DND-41 (cell line): ENCODE measurements at regions not wholly inside any gene's neighbourhood (a gene's known extent, or its start where the extent isn't known, plus 50 kb on each side); places are given as distances from the start of the nearest gene placed in this dataset.

ENCODE experiments used
- ATAC-seq: fragments of 200-7000 bp; cut with Tn5 transposase; 3 replicates; pipeline ENCODE4 v1.9.1; 2021; ENCODE audit warnings: low read depth; ENCODE audit not compliant: insufficient read depth
- DNase-seq: peaks from one replicate; pipeline ENCODE4 v3.0.0-alpha.2; 2020
- H2AFZ ChIP-seq: 2 replicates; pipeline ENCODE4 v1.6.0; 2012; ENCODE audit warnings: low read depth, low read length
- H3K27ac ChIP-seq: 2 replicates; pipeline ENCODE4 v1.5.1; 2012; ENCODE audit warnings: low read length, inconsistent platforms
- H3K27me3 ChIP-seq: fragments of 200-600 bp; sonication (generic); 2 replicates; pipeline ENCODE4 v1.6.0; 2012; ENCODE audit warnings: low read length, mild to moderate bottlenecking, inconsistent platforms; ENCODE audit not compliant: insufficient read depth, poor library complexity
- H3K36me3 ChIP-seq: 2 replicates; pipeline ENCODE4 v1.5.1; 2012; ENCODE audit warnings: low read length, inconsistent platforms; ENCODE audit not compliant: insufficient read depth
- H3K4me1 ChIP-seq: 2 replicates; pipeline ENCODE4 v1.5.1; 2012; ENCODE audit warnings: mild to moderate bottlenecking, low read length; ENCODE audit not compliant: insufficient read depth
- H3K4me2 ChIP-seq: 2 replicates; pipeline ENCODE4 v1.6.0; 2012; ENCODE audit warnings: mild to moderate bottlenecking, moderate library complexity, low read length, inconsistent platforms; ENCODE audit not compliant: insufficient read depth
- H3K4me3 ChIP-seq, 2 experiments: fragments of 200-600 bp in 1 of 2; shearing (Covaris generic) in 1 of 2; 2 replicates each; pipeline ENCODE4 v1.5.1; 2012 to 2016; ENCODE audit warnings: inconsistent platforms in 2 of 2, low read length in 2 of 2, mild to moderate bottlenecking in 2 of 2, low read depth in 1 of 2, moderate library complexity in 1 of 2
- H3K79me2 ChIP-seq: 2 replicates; pipeline ENCODE4 v1.6.0; 2012; ENCODE audit warnings: low read length, inconsistent platforms; ENCODE audit not compliant: insufficient read depth
- H3K9ac ChIP-seq: 2 replicates; pipeline ENCODE4 v1.6.0; 2012; ENCODE audit warnings: low read depth, mild to moderate bottlenecking, inconsistent platforms, low read length, moderate library complexity
- H3K9me3 ChIP-seq: 2 replicates; pipeline ENCODE4 v1.5.1; 2012; ENCODE audit warnings: low read length, moderate library complexity, mild to moderate bottlenecking, inconsistent platforms; ENCODE audit not compliant: insufficient read depth, severe bottlenecking
- H4K20me1 ChIP-seq: 2 replicates; pipeline ENCODE4 v1.6.0; 2012; ENCODE audit warnings: low read length; ENCODE audit not compliant: insufficient read depth
- EZH2 ChIP-seq: IDR thresholded peaks from 3 replicates; pipeline ENCODE4 v1.6.1; 2012; ENCODE audit warnings: borderline replicate concordance, low read depth, mild to moderate bottlenecking, moderate library complexity, low read length, inconsistent platforms; ENCODE audit not compliant: severe bottlenecking
- TF ChIP-seq, protein P1 (sequence below): IDR thresholded peaks from 2 replicates; pipeline ENCODE4 v1.5.1; 2012; ENCODE audit warnings: borderline replicate concordance, low read length, moderate library complexity, mild to moderate bottlenecking; ENCODE audit not compliant: poor library complexity, severe bottlenecking; ENCODE audit errors: extremely low read depth

DNA sequence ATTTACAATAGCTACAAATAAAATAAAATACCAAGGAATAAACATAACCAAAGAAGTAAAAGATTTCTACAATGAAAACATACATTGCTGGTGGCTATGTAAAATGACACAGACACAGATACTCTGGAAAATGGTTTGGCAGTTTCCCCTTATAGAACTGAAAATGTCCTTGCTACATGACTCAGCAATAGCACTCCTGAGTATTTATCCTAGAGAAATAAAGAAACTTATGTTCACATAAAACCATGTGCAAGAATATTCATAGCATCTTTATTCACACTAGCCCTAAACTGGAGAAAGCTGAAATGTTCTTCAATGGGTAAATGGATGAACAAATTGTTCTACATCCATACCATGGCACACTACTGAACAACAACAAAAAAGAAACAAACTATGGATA is 100.2 kb upstream of the RFC3 start:
- ATAC-seq (no peak), DNase-seq (no peak)
- Histone ChIP-seq H3K4me3 (no peak overlapping the region), H3K9ac (no peak overlapping the region), H4K20me1 (no peaks in the 10 kb centered on the region), H2AFZ (no peak overlapping the region), H3K79me2 (no peaks in the 10 kb centered on the region), H3K4me1 (no peaks in the 10 kb centered on the region), H3K27ac (no peak overlapping the region), H3K27me3 (no peaks in the 10 kb centered on the region), H3K9me3 (no peaks in the 10 kb centered on the region), H3K4me2 (no peak overlapping the region), H3K36me3 (no peaks in the 10 kb centered on the region)
- no peak for TF ChIP-seq EZH2
- TF ChIP-seq, protein P1, sequence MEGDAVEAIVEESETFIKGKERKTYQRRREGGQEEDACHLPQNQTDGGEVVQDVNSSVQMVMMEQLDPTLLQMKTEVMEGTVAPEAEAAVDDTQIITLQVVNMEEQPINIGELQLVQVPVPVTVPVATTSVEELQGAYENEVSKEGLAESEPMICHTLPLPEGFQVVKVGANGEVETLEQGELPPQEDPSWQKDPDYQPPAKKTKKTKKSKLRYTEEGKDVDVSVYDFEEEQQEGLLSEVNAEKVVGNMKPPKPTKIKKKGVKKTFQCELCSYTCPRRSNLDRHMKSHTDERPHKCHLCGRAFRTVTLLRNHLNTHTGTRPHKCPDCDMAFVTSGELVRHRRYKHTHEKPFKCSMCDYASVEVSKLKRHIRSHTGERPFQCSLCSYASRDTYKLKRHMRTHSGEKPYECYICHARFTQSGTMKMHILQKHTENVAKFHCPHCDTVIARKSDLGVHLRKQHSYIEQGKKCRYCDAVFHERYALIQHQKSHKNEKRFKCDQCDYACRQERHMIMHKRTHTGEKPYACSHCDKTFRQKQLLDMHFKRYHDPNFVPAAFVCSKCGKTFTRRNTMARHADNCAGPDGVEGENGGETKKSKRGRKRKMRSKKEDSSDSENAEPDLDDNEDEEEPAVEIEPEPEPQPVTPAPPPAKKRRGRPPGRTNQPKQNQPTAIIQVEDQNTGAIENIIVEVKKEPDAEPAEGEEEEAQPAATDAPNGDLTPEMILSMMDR = no peak

DNA sequence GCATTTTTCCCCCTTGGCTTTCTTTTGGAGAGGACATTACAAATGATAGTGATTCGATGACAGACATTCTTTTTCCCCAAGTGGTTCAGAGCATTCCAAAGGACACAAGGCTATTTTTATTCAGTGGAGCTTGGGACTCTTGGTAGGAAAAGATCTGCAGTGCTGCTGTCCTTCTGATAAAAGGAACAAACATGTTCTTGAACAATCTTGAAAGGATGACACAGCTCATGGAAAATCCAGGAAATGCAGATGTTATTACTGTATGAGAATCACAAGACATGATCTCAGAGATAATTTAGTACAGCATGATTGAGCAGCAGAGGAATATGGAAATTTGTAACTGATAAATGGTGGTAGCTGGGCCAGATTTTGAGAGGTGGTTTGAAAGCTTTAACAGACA is 96.2 kb upstream of the RFC3 start:
- H3K79me2 ChIP-seq = no peaks in the 10 kb centered on the region
- ATAC-seq (no peak), DNase-seq (no peak)
- no peaks in the 10 kb centered on the region for H3K9me3 ChIP-seq
- H3K4me1 ChIP-seq = no peaks in the 10 kb centered on the region
- H3K4me3 ChIP-seq = no peak overlapping the region
- H3K9ac ChIP-seq = no peak overlapping the region
- no peaks in the 10 kb centered on the region for H4K20me1 ChIP-seq
- TF ChIP-seq, protein P1 = no peak
- TF ChIP-seq EZH2 = no peak
- H3K27me3 ChIP-seq = no peaks in the 10 kb centered on the region
- no peak overlapping the region for H2AFZ ChIP-seq
- H3K4me2 ChIP-seq = no peak overlapping the region
- H3K36me3 ChIP-seq = no peaks in the 10 kb centered on the region
- H3K27ac ChIP-seq = no peak overlapping the region

DNA sequence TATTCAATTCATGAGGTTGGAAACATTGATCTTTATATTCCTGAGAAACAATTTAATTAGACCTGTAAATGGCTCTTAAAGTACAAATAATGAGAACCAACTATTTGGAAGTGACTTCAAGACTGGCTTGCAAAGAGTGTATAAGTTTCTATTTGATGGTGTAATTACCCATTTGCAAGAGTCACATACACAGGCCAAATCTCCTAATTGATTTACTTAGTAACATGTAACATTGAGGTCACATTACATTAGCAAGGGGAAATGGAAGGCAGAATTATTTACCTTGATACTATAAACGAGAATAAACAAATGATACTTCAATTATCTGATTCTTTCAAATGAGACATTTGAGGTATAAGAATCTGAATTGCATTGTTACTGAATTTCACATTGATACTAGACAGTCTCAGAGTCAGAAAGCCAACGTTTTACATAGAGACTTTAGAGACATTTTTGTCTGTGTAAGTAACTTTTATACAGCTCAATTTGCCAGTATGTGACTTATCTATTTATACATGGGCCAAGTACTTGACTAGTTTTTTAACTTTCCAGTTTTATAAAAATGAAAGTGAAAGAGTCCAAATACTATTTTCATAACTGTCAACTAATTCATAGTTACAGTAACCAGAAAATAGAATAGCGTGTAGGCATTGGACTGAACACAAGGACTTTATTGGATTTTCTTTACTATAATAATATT is 95.6 kb upstream of the RFC3 start:
- no peaks in the 10 kb centered on the region for H3K4me1 ChIP-seq

More for the DNA sequence above, 95.6 kb upstream of the RFC3 start:
- no peaks in the 10 kb centered on the region for H3K27me3 ChIP-seq
- no peaks in the 10 kb centered on the region for H3K9me3 ChIP-seq
- H3K27ac ChIP-seq = no peak overlapping the region
- H3K4me2 ChIP-seq = no peak overlapping the region
- H2AFZ ChIP-seq = peak overlapping the region; percentile 13; the same call in 1 of the 2 replicates
- DNase-seq (no peak), ATAC-seq (0 out of 3 replicates have a peak, but pooled peaks have one; percentile 32)
- H3K4me3 ChIP-seq = no peak overlapping the region
- no peaks in the 10 kb centered on the region for H3K79me2 ChIP-seq
- H3K9ac ChIP-seq = no peak overlapping the region
- H4K20me1 ChIP-seq = no peaks in the 10 kb centered on the region
- TF ChIP-seq, protein P1 = no peak
- TF ChIP-seq EZH2 = no peak
- H3K36me3 ChIP-seq = no peaks in the 10 kb centered on the region
